Mesendoderm (in vitro differentiated cells): ENCODE measurements at regions not wholly inside any gene's neighbourhood (a gene's known extent, or its start where the extent isn't known, plus 50 kb on each side); places are given as distances from the start of the nearest gene placed in this dataset.

Experiments used
- DNase-seq: peaks from one replicate; pipeline ENCODE4 v3.0.0; 2013
- H2AK5ac ChIP-seq: 2 replicates; pipeline ENCODE4 v1.6.1; 2013; ENCODE audit warnings: low read length, inconsistent platforms
- H2BK120ac ChIP-seq: 2 replicates; pipeline ENCODE4 v1.6.1; 2013; ENCODE audit warnings: low read depth, mild to moderate bottlenecking, low read length, moderate library complexity, mixed read lengths
- H2BK15ac ChIP-seq: replicated peaks from 2 replicates; pipeline ENCODE4 v1.6.1; 2013; ENCODE audit warnings: low read depth, mild to moderate bottlenecking, moderate library complexity
- H2BK5ac ChIP-seq: 2 replicates; pipeline ENCODE4 v1.6.1; 2013; ENCODE audit warnings: low read length, inconsistent platforms
- H3K18ac ChIP-seq: 2 replicates; pipeline ENCODE4 v1.6.1; 2013; ENCODE audit warnings: mild to moderate bottlenecking, low read length, mixed read lengths
- H3K23ac ChIP-seq: one replicate; pipeline ENCODE4 v1.6.1; 2013; ENCODE audit warnings: low read length
- H3K27ac ChIP-seq: 2 replicates; pipeline ENCODE4 v1.5.1; 2013; ENCODE audit warnings: low read depth, mild to moderate bottlenecking, inconsistent platforms, low read length, moderate library complexity
- H3K27me3 ChIP-seq: 2 replicates; pipeline ENCODE4 v1.6.1; 2013; ENCODE audit warnings: low read length, control low read depth, mild to moderate bottlenecking, inconsistent platforms; ENCODE audit not compliant: insufficient read depth, poor library complexity
- H3K36me3 ChIP-seq: 2 replicates; pipeline ENCODE4 v1.6.1; 2013; ENCODE audit warnings: low read length, inconsistent platforms; ENCODE audit not compliant: control insufficient read depth, insufficient read depth
- H3K4ac ChIP-seq: one replicate; pipeline ENCODE4 v1.6.1; 2013; ENCODE audit warnings: low read depth, mild to moderate bottlenecking, low read length, moderate library complexity
- H3K4me1 ChIP-seq: 2 replicates; pipeline ENCODE4 v1.6.1; 2013; ENCODE audit warnings: low read depth, low read length, inconsistent platforms; ENCODE audit not compliant: control insufficient read depth
- H3K4me2 ChIP-seq: 2 replicates; pipeline ENCODE4 v1.6.1; 2013; ENCODE audit warnings: low read length
- H3K4me3 ChIP-seq: 2 replicates; pipeline ENCODE4 v1.5.1; 2013; ENCODE audit warnings: mild to moderate bottlenecking, low read length
- H3K56ac ChIP-seq: one replicate; pipeline ENCODE4 v1.6.1; 2013; ENCODE audit warnings: low read length
- H3K79me1 ChIP-seq: 2 replicates; pipeline ENCODE4 v1.6.1; 2013; ENCODE audit warnings: low read length, inconsistent platforms
- H3K79me2 ChIP-seq: 2 replicates; pipeline ENCODE4 v1.6.1; 2013; ENCODE audit warnings: mild to moderate bottlenecking, low read length; ENCODE audit not compliant: control insufficient read depth, insufficient read depth
- H3K9ac ChIP-seq: 2 replicates; pipeline ENCODE4 v1.6.1; 2013; ENCODE audit warnings: low read length, inconsistent platforms
- H4K5ac ChIP-seq: one replicate; pipeline ENCODE4 v1.6.1; 2013; ENCODE audit warnings: low read length
- H4K8ac ChIP-seq: one replicate; pipeline ENCODE4 v1.6.1; 2013; ENCODE audit warnings: low read depth, mild to moderate bottlenecking, control low read depth, low read length, moderate library complexity
- WGBS: extraction: QIAGEN DNeasy Blood & Tissue Kit; methylation state at CpG from one replicate; pipeline ENCODE4 v1.1.7; 2013; ENCODE audit warnings: low lambda C conversion rate, missing lambda C conversion rate; ENCODE audit not compliant: insufficient coverage; ENCODE audit errors: extremely low coverage; 5-methylcytosine and 5-hydroxymethylcytosine counted together

DNA sequence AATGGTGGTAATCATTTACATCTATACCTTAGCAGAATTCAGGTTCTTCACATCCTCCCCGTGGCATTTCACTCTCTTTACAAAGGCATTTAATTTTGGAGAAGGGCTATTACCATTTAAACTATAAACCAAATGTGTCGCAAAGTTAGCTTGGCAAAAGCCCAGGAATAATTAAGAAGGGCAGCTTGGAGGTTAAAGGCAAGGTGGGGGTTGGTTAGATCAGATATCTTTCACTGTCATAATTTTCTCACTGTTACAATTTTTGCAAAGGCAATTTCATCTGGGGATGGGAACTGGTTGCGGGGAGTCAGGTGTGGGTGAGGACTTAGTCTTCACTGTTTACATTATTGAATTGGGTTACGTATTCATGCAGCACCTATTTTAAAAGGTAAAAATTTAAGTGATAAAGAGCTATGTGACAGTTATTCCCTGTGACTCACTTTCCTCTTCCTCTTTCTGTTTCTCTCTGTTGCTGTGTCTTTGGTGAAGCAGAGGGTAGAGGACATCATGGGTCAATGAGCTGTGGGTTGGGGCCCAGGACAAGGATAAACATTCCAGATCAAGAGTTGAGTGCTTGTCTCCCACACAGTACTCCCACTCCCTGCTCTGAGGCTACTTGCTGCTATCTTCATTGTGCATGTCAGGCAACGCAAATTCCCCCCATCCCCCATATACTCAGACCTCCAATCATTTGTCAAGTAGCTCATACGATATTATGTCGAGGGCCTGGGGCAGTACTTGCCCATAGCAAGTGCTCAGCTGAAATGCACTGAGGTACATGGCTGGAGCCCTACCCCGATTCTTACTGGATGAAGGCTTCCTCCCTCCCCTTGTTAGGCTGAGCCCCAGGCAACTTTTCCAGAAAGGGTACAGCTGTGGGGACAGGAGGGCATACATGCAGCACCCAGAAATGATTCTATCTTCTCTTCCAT is 223.1 kb upstream of the MYLIP start:
- Histone ChIP-seq H3K27me3 (no peaks in the 10 kb centered on the region), H3K79me1 (no peaks in the 10 kb centered on the region), H3K56ac (peak overlapping the region; percentile 11), H4K8ac (no peak overlapping the region), H2AK5ac (no peak overlapping the region), H2BK120ac (no peak overlapping the region), H2BK5ac (no peak overlapping the region), H3K79me2 (no peaks in the 10 kb centered on the region), H3K18ac (no peak overlapping the region), H3K4me1 (peaks cover 4% of the 10 kb centered on the region), H4K5ac (no peak overlapping the region), H3K4me2 (no peak overlapping the region), H3K36me3 (no peaks in the 10 kb centered on the region), H3K4me3 (no peak overlapping the region), H3K23ac (no peak overlapping the region), H2BK15ac (no peak overlapping the region), H3K4ac (no peak overlapping the region), H3K27ac (no peak overlapping the region), H3K9ac (no peak overlapping the region)
- WGBS: no CpG with 5 or more reads among the region's 8 CpGs
- DNase-seq: no peak

DNA sequence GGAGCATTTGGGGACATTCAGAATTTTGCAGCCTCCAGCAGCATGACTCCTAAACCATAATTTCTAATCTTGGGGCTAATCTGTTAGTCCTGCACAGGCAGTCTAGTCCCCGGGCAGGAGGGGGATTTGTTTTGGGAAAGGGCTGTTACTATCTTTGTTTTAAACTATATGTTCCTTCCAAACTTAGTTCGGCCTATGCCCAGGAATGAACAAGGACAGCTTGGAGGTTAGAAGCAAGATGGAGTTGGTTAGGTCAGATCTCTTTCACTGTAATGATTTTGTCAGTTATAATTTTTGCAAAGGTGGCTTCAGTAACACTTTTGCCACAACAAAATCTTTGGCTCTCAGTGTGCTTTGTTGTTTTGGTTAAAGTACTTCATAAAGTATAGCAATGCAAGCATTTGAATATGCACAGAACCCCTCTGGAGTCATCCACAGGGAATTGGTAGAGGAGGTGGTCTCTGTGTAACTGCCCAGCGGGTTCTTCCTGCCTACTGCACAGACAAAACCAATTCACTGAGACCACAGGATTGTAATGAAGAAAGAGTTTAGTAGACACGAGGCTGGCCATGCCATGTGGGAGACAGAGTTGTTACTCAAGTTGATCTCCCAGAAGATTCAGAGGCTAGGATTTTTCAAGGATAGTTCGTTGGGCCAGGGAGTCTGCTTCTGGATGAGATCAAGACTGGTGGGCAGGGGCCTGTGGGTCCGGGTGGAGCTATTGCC is 224.1 kb upstream of the MYLIP start:
- no peak overlapping the region for H2BK15ac ChIP-seq
- H2AK5ac ChIP-seq: no peak overlapping the region
- no peak overlapping the region for H2BK120ac ChIP-seq
- no peak overlapping the region for H3K4me3 ChIP-seq
- no peaks in the 10 kb centered on the region for H3K79me1 ChIP-seq
- no peak overlapping the region for H4K5ac ChIP-seq
- H3K79me2 ChIP-seq: no peaks in the 10 kb centered on the region
- no CpG with 5 or more reads among the region's 6 CpGs for WGBS
- no peaks in the 10 kb centered on the region for H3K36me3 ChIP-seq
- H3K23ac ChIP-seq: no peak overlapping the region
- no peak overlapping the region for H3K56ac ChIP-seq
- no peak overlapping the region for H3K4me2 ChIP-seq
- no peaks in the 10 kb centered on the region for H3K27me3 ChIP-seq
- H2BK5ac ChIP-seq: no peak overlapping the region
- H3K18ac ChIP-seq: no peak overlapping the region
- no peak overlapping the region for H3K27ac ChIP-seq
- peaks cover 4% of the 10 kb centered on the region for H3K4me1 ChIP-seq
- no peak for DNase-seq
- no peak overlapping the region for H4K8ac ChIP-seq
- H3K4ac ChIP-seq: no peak overlapping the region
- H3K9ac ChIP-seq: no peak overlapping the region

DNA sequence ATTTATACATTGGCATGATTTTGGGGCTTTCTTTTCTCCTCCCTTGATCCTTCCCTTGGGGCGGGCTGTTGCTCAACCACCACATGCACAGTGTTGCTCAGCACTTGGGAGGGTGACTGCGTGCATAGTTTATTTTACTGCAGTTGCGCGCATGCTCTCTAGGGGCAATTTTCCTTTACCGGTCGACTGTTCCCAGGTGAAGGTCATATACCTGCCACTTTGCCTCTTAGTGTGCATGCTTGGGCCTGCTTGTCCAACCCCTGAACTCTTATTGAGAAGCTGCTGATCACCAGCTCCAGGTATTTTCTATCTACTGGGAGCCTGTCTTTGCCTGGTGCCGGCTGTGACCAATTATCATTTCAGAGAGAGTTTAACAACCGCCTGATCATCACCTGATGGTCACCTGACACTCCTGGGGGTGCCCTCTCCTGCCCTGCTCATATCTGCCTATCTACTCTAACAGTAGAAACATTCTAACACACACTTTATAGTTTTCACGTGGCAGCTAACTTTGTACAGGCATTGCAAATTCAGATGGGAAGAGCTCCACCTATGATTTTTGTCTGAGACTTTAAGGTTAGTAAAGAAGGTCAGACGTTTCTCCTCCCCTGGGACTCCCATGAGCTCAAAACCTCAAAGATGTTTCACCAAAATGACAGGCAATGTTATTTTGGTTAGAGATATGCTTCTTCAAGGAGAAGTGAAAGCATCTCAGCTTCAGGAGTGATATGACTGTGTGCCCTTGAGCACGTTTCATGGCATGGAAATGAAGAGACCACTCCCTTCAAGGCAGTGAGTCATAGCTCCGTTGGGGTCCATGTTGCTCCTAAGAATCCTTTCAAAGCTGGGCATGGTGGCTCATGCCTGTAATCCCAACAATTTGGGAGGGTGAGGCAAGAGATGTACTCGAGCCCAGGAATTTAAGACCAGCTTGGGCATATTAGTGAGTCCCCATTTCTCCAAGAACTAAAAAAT is 227.5 kb upstream of the MYLIP start:
- no peak overlapping the region for H2AK5ac ChIP-seq
- no peak overlapping the region for H2BK5ac ChIP-seq
- no peak overlapping the region for H3K4ac ChIP-seq
- no peak overlapping the region for H2BK120ac ChIP-seq
- no peak overlapping the region for H4K8ac ChIP-seq
- no peak for DNase-seq
- H3K36me3 ChIP-seq: no peaks in the 10 kb centered on the region
- H3K79me1 ChIP-seq: no peaks in the 10 kb centered on the region
- H4K5ac ChIP-seq: no peak overlapping the region
- no peaks in the 10 kb centered on the region for H3K27me3 ChIP-seq
- no peak overlapping the region for H3K4me3 ChIP-seq
- H3K9ac ChIP-seq: no peak overlapping the region
- no peak overlapping the region for H2BK15ac ChIP-seq
- no peak overlapping the region for H3K27ac ChIP-seq
- H3K18ac ChIP-seq: no peak overlapping the region
- peaks cover 4% of the 10 kb centered on the region for H3K4me1 ChIP-seq
- H3K56ac ChIP-seq: no peak overlapping the region
- no CpG with 5 or more reads among the region's 13 CpGs for WGBS
- no peaks in the 10 kb centered on the region for H3K79me2 ChIP-seq
- H3K4me2 ChIP-seq: no peak overlapping the region
- H3K23ac ChIP-seq: no peak overlapping the region

DNA sequence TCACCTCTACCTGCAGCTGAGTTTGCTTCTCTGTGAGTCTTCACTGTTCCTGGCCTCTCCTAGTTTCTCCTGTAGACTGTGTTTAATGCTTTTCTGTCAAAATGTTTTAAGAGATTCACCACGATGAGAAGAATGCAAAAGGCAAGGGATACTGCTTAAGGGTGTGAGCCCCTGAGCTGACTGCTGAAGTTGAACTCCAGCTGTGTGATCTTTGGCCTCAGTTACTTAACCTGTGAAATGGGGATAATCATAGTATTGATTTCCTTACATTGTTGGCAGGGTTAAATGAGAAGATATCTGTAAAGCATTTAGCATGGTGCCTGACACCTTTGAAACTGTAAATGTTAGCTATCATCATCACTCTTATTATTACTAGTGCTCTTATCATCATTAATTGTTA is 230.2 kb upstream of the MYLIP start:
- no peak overlapping the region for H2BK5ac ChIP-seq
- no peak overlapping the region for H3K27ac ChIP-seq
- no peak overlapping the region for H4K5ac ChIP-seq
- H3K4me1 ChIP-seq: no peaks in the 10 kb centered on the region
- H4K8ac ChIP-seq: no peak overlapping the region
- no peak overlapping the region for H3K9ac ChIP-seq
- no peak for DNase-seq
- H3K4me3 ChIP-seq: no peak overlapping the region
- no peak overlapping the region for H3K4ac ChIP-seq
- no peak overlapping the region for H3K56ac ChIP-seq
- no peaks in the 10 kb centered on the region for H3K36me3 ChIP-seq
- H2AK5ac ChIP-seq: no peak overlapping the region
- H2BK120ac ChIP-seq: no peak overlapping the region
- no peaks in the 10 kb centered on the region for H3K27me3 ChIP-seq
- H2BK15ac ChIP-seq: no peak overlapping the region
- H3K4me2 ChIP-seq: no peak overlapping the region
- no peak overlapping the region for H3K23ac ChIP-seq
- H3K79me2 ChIP-seq: no peaks in the 10 kb centered on the region
- no peak overlapping the region for H3K18ac ChIP-seq
- WGBS: no CpG with 5 or more reads among the region's 1 CpG
- H3K79me1 ChIP-seq: no peaks in the 10 kb centered on the region

DNA sequence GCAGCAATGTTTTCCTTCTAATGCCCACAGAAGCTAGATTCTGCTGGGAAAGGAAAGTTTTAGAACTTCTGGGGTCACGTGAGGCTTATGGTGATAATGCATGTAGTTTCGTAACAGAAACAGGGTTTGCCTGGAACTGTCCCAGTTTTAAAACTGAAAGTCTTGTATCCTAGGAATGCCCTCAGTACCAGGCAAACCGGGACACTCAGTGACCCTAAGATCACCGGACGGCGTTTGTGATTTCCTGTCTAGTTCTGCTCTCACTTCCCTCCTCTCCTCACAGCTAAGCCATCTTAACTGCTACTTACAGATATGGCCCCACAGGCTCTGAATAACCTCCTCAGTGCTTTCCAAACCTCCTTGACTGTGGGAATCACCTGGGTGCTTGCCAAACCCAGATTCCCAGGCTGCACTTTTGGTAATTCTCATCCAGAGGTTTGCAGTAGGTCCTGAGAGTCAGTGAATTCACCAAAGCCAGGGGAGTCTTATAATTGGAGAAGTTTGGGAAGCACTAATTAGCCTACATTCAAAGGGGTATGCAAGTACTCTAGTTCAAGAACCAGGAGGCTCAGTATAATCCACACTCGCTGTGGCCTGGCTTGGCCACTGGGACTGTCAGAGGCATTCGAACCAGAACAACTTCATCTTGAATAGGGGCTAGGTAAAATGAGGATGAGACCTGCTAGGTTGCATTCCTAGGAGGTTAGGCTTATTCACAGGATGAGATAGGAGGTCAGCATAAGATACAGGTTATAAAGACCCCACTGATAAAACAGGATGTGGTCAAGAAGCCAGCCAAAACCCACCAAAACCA is 231.6 kb upstream of the MYLIP start:
- no peak overlapping the region for H2BK120ac ChIP-seq
- no peak overlapping the region for H3K4ac ChIP-seq
- no peak overlapping the region for H3K4me2 ChIP-seq
- H3K4me3 ChIP-seq: no peak overlapping the region
- no peak overlapping the region for H3K56ac ChIP-seq
- peak; percentile 47 for DNase-seq
- H2BK5ac ChIP-seq: no peak overlapping the region
- H3K36me3 ChIP-seq: no peaks in the 10 kb centered on the region
- no CpG with 5 or more reads among the region's 8 CpGs for WGBS
- no peak overlapping the region for H4K5ac ChIP-seq
- H3K18ac ChIP-seq: no peak overlapping the region
- H3K23ac ChIP-seq: no peak overlapping the region
- no peaks in the 10 kb centered on the region for H3K79me1 ChIP-seq
- H4K8ac ChIP-seq: no peak overlapping the region
- H3K27me3 ChIP-seq: no peaks in the 10 kb centered on the region
- H3K9ac ChIP-seq: no peak overlapping the region
- H3K79me2 ChIP-seq: no peaks in the 10 kb centered on the region
- no peak overlapping the region for H2AK5ac ChIP-seq
- no peaks in the 10 kb centered on the region for H3K4me1 ChIP-seq
- no peak overlapping the region for H3K27ac ChIP-seq
- no peak overlapping the region for H2BK15ac ChIP-seq
